ENCODE measurements at regions not wholly inside any gene's neighbourhood (a gene's known extent, or its start where the extent isn't known, plus 50 kb on each side); places are given as distances from the start of the nearest gene placed in this dataset.

DNA sequence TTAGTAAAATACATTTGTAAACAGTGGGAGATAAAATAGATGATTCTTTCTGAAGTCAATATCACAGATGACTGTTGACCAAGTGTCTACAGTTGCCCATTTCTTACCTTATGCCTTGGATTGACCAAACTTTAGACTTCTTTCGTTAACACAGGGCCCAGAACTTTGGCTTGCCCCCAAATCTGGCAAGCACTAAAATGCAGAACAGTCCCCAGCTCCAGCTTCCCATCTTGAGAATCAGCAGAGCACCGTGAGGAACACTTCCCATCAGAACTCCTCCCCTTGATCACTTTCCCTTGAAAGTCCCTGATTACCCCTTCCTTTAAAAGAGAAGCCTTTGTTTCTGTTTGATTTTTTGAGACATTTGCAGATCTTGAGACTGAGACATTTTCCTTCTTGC, 1039.9 kb downstream of the TLE1 start:
- no peak for DNase-seq

GRCh38 chr9:80649001-80649420, 1040.3 kb downstream of the TLE1 start:
- peak; percentile 4 for DNase-seq

DNA sequence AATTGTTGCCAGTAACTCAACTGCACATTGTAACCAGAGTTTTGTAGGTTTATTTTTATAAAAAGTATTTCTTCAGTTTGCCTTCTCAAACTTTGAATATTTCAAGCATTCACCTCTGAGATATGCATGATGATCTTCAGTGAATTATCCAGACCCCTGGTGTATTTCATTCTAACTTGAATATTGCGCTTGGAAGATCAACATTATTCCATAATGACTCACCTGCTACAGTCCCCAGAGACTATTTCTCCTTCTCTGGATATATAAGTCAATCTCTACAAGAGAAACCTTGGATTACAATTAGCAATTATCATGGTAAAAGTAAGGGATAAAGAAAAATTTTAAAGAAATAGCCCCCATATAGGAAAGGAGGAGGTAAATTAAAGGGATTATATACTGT, 1041.0 kb downstream of the TLE1 start:
- no peak for DNase-seq

DNA sequence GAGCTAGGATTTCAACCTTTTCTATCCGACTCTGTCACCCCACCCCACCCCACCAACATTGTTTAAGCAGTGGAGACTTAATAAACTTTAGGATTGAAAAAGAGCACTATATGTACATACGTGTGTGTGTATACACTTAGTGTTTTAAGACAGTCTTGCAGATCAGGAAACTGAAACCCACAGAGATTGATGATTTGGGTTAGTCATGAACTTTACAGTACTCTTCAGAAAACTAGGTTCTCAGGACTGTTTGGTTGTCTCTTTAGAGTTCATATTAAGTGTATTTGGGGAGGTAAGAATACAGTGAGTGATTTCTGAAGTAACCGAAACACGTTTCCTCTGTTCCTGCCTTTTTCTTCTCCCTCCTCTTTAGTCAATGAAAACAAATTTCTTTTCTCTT, 1043.1 kb downstream of the TLE1 start:
- no peak for DNase-seq

DNA sequence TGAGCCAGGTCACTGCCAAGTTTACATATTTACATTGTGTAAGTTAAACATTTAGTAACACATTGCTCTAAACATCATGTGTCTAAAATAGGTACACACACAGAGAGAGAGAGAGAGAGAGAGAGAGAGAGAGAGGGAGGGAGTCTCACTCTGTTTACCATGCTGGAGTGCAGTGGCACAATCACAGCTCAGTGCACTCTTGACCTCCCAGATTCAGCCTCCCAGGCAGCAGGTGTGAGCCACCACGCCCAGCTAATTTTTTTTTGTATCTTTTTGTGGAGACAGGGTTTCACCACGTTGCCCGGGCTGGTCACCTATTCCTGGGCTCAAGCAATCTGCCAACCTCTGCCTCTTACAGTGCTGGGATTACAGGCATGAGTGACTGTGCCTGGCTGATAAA, 1045.3 kb downstream of the TLE1 start:
- no peak for DNase-seq

DNA sequence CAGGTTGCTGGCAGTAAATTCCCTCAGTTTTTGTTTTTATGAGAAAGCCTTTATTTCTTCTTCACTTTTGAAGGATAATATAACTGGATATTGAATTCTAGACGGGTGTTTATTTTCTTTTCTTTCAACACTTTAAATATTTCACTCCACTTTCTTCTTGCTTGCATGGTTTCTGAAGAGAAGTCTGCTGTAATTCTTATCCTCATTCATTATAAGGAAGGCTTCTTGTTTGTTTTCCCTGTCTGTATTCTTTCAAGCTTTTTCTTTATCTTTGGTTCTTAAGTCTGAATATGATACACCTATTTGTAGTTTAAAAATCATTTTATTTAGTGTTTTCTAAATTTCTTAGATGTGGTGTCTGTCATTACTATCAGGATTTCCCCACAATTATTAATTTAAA, 1054.3 kb downstream of the TLE1 start:
- no peak for DNase-seq

GRCh38 chr9:80632041-80632440, 1057.3 kb downstream of the TLE1 start:
- DNase-seq = no peak

GRCh38 chr9:80622508-80622907, 1050.7 kb downstream of the TLE4 start:
- no peak for DNase-seq

DNA sequence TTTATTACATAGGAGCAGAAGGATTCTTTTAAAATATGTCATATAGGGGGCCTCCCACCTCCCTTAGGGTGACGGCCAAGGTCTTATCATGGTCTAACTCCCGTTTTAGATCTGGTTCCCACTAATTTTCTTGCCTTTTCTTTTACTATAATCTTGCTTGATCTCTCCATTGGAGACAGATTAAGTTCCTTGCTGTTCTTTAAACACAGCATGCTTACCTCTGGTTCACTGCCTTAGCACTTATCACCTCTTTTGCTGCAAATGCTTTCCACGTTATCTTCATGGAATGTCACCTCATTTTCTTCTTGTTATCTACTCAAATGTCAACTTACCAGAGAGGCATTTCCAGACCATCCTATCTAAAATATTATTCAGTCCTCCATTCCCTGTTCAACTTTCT, 1047.6 kb downstream of the TLE4 start:
- DNase-seq = no peak

GRCh38 chr9:80615964-80616363, 1044.2 kb downstream of the TLE4 start:
- DNase-seq = no peak

GRCh38 chr9:80605793-80606192, 1034.0 kb downstream of the TLE4 start:
- no peak for DNase-seq

GRCh38 chr9:80605129-80605528, 1033.4 kb downstream of the TLE4 start:
- DNase-seq = peak; percentile 54

- no peak for DNase-seq
Observed at GRCh38 chr9:80602291-80602690, 1030.5 kb downstream of the TLE4 start.

DNA sequence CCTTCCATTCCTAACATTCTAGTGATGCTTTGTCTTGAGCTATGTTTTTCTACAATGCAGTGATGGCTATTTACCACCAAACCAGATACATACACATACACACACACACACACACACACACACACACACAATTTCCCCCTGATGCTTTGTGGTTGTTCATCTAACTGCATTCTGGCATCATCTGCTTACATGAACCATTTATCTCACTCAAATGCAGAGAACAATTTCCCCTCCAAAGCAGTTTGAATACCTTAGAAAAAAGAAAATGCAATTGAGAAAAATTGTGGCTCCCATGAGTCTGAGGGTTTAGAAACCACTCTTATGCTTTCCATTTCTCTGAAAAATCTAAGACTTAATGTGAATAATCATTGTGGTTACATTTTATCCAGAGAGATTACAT, 1024.8 kb downstream of the TLE4 start:
- DNase-seq = no peak

DNA sequence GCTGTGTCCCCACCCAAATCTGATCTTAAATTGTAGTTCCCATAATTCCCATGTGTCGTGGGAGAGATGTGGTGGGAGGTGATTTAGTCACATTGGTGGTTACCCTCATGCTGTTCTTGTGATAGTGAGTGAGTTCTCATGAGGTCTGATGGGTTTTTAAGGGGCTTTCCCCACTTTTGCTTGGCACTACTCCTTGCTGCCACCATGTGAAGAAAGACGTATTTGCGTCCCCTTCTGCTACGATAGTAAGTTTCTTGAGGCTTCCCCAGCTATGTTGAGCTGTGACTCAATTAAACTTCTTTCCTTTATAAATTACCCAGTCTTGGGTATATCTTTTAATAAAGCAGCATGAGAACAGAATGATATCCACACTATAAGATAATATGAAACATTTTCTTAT, 1023.4 kb downstream of the TLE4 start:
- DNase-seq = no peak

DNA sequence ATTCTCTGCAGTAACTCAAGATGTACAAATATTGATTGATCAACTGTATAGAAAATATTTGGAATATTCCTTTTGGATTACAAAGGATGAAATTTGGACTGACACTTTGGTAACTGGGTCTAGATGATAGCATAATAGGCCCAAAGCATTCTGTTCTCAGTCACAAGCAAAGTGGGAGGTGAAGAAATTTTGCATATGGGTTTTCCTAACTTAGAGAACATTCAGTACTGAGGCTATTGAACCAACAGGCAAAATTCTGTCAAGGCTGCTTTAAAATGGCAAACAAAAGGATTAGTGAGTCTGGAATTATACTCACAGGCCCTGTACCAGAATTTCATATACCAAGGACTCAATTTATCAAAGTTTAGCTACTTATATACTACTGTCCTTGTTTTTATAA, 1020.6 kb downstream of the TLE4 start:
- no peak for DNase-seq

DNA sequence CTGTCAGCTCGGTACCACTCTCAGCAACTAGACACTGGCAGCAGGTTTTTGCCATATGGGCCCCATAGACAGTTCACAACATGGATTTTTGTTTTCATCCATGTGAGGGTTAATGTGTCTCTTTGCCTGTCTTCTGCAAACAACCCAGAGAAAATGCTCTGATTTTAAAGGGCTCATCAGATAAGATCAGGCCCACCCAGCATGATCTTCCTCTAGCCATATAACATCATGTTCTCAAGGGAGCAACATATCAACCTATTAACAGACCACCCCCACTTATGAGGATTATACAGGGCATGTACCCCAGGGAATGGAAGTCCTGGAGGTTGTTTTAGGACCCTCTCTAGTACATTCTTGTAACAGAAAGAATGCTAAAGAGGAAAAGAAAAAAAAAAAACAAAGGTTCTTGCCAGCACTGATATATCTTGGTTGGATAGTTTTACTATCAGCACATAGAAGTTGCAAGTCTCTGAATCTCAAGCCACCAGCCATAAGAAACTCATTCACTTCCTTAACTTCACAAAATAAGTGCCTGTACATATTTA, 1015.1 kb downstream of the TLE4 start:
- DNase-seq = peak; percentile 58

DNA sequence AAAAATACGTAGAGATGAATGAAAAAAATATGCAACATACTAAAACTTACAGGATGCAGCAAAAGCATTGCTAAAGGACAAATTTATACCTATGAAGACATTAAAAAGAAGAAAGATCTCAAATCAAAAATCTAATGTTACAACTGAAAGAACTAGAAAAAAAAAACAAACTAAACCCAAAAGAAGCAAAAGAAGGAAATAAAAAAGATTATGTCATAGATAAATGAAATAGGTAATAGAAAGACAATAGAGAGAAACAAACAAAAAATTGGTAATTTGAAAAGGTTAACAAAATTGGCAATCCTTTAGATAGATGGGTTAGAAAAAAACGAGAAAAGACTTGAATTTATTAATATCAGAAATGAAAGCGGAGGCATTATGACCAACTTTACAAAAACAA, 1000.2 kb downstream of the TLE4 start:
- no peak for DNase-seq

- no peak for DNase-seq
Observed at GRCh38 chr9:80569236-80569635, 997.5 kb downstream of the TLE4 start.

DNA sequence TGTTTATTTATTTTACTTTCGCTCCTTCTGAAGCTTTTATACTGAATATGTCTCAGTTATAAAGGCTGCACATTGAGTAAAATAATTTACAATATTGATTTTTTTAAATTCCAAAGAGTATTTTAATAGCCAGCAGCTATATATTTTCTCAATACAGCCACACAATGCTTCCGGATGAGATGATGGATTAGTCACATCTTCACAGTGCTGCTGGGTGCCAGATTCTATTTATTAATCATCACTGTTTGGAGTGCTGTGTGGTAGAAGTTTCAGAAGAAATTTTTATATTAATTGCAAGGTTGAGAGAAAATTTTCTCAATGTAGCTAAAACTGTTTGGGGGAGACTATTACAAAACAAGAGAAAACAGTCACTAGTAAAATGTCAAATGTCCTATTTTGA, 989.8 kb downstream of the TLE4 start:
- no peak for DNase-seq

DNA sequence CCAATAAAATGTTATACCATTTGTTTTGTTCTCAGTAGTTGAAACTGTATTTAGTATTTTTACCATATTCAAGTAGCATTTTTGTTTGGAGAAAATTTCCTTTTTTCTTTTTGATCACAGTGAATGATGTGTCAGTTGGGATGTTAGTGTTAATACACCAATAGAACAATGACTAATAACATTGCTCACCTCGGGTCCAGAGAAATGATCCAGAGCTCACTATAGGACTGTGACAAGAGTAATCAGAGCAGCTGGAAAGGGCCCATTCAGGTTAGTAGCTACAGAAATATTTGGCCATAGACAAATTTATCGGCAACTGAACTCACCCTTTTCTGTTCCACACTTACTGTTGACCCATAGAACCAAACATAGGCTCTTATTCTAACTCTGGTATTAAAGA, 989.2 kb downstream of the TLE4 start:
- no peak for DNase-seq

DNA sequence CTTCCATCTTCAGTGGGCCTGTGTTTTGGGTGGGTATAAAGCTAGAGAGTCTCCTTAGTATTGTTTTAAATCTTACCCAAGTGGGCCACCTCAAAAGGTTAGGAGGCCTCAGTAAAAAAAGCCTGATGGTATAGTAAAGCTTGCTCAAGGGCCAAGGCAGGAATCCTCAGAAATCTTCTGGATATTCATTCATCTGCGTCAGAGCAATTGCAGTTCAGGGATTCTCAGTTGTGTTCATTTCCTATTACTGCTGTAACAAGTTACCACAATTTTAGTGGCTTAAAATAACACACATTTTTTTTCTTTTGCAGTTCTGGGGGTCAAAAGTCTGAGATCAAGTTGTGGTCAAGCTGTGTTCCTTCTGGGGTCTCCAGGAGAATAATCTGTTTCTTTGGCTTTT, 985.5 kb downstream of the TLE4 start:
- no peak for DNase-seq

- DNase-seq = no peak
Observed at GRCh38 chr9:80556631-80557030, 984.9 kb downstream of the TLE4 start.

GRCh38 chr9:80555782-80556325, 984.1 kb downstream of the TLE4 start:
- no peak for DNase-seq

DNA sequence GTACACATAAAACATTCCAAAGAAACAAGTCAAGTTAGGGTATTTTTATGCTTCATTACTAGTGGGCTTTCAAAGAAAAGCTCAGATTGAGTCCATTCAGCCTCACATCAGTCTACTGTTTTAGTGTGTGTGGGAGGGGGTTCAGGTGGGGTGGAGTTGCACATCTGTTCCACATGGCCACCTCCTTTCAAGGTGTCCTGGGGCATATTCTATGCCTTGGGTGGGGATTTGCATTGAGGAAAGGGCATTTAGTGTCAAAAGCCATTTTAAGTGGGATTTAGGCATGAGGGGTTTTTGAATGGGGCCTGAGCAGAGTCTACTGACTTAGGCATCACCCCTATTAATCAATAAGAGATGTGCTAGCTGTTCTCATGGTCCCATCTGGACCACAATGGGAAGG, 983.1 kb downstream of the TLE4 start:
- peak; percentile 10 for DNase-seq
